WTC11 (cell line): ENCODE measurements at regions not wholly inside any gene's neighbourhood (a gene's known extent, or its start where the extent isn't known, plus 50 kb on each side); places are given as distances from the start of the nearest gene placed in this dataset.

Source experiments
- EMX1 ChIP-seq: fragments of 250-450 bp; sonication (Bioruptor Pico); IDR thresholded peaks from 2 replicates; pipeline ENCODE4 v1.8.0; 2021; ENCODE audit warnings: mild to moderate bottlenecking
- JUN ChIP-seq: sonication (generic); formaldehyde crosslinking; IDR thresholded peaks from 2 replicates; pipeline ENCODE4 v1.8.0; 2023; ENCODE audit warnings: mild to moderate bottlenecking, missing genetic modification reagents
- MYBL2 ChIP-seq: sonication (generic); formaldehyde crosslinking; IDR thresholded peaks from 2 replicates; pipeline ENCODE4 v1.8.1; 2023; ENCODE audit warnings: mild to moderate bottlenecking, moderate library complexity, missing genetic modification reagents
- NFYB ChIP-seq: sonication (generic); formaldehyde crosslinking; conservative IDR thresholded peaks from 2 replicates; pipeline ENCODE4 v1.8.0; 2022; ENCODE audit warnings: low read depth, missing genetic modification reagents
- NR3C1 ChIP-seq: sonication (generic); formaldehyde crosslinking; conservative IDR thresholded peaks from 2 replicates; pipeline ENCODE4 v1.8.1; 2023; ENCODE audit warnings: low read depth, mild to moderate bottlenecking, missing genetic modification reagents
- SP1 ChIP-seq: sonication (generic); formaldehyde crosslinking; conservative IDR thresholded peaks from 2 replicates; pipeline ENCODE4 v1.8.1; 2022; ENCODE audit warnings: missing genetic modification reagents
- TEAD1 ChIP-seq: sonication (generic); formaldehyde crosslinking; IDR thresholded peaks from 2 replicates; pipeline ENCODE4 v1.8.0; 2022; ENCODE audit warnings: mild to moderate bottlenecking, missing genetic modification reagents
- ZBTB21 ChIP-seq: sonication (generic); formaldehyde crosslinking; IDR thresholded peaks from 2 replicates; pipeline ENCODE4 v1.8.1; 2023; ENCODE audit warnings: mild to moderate bottlenecking, missing genetic modification reagents, borderline replicate concordance
- ZNF121 ChIP-seq: sonication (generic); formaldehyde crosslinking; IDR thresholded peaks from 2 replicates; pipeline ENCODE4 v1.8.0; 2023; ENCODE audit warnings: missing genetic modification reagents
- ZNF232 ChIP-seq: sonication (generic); formaldehyde crosslinking; IDR thresholded peaks from 2 replicates; pipeline ENCODE4 v1.8.0; 2022; ENCODE audit warnings: mild to moderate bottlenecking, missing genetic modification reagents
- TF ChIP-seq, protein P1 (sequence below): fragments of 200-600 bp; IDR thresholded peaks from 2 replicates; pipeline ENCODE4 v1.8.0; 2022; ENCODE audit warnings: antibody characterized with exemption
- TF ChIP-seq, protein P2 (sequence below): sonication (generic); formaldehyde crosslinking; IDR thresholded peaks from 2 replicates; pipeline ENCODE4 v1.8.1; 2023; ENCODE audit warnings: mild to moderate bottlenecking, moderate library complexity, missing genetic modification reagents
- TF ChIP-seq, protein P3 (sequence below): sonication (generic); formaldehyde crosslinking; conservative IDR thresholded peaks from 2 replicates; pipeline ENCODE4 v1.8.1; 2022; ENCODE audit warnings: mild to moderate bottlenecking, missing genetic modification reagents
- TF ChIP-seq, protein P4 (sequence below): sonication (generic); formaldehyde crosslinking; IDR thresholded peaks from 2 replicates; pipeline ENCODE4 v1.8.0; 2022; ENCODE audit warnings: mild to moderate bottlenecking, missing genetic modification reagents

DNA sequence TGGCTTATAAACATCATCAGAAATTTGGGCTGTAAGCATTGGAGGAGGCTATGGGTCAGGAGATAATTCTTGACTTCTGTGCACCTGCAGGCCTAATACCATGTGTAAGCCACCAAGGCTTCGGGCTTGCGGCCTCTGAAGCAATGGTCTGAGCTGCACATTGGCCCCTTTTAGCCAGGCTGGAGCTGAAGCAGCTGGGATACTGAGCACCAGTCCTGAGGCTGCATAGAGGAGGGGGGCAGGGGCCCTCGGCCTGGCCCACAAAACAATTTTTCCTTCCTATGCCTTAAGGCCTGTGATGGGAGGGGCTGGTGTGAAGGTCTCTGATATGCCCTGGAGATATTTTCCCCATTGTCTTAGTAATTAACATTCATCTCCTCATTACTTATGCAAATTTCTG, 373.0 kb upstream of the HTR2C start:
- no peak for TF ChIP-seq ZBTB21 (CRISPR knock-in tag)
- TF ChIP-seq, protein P1, sequence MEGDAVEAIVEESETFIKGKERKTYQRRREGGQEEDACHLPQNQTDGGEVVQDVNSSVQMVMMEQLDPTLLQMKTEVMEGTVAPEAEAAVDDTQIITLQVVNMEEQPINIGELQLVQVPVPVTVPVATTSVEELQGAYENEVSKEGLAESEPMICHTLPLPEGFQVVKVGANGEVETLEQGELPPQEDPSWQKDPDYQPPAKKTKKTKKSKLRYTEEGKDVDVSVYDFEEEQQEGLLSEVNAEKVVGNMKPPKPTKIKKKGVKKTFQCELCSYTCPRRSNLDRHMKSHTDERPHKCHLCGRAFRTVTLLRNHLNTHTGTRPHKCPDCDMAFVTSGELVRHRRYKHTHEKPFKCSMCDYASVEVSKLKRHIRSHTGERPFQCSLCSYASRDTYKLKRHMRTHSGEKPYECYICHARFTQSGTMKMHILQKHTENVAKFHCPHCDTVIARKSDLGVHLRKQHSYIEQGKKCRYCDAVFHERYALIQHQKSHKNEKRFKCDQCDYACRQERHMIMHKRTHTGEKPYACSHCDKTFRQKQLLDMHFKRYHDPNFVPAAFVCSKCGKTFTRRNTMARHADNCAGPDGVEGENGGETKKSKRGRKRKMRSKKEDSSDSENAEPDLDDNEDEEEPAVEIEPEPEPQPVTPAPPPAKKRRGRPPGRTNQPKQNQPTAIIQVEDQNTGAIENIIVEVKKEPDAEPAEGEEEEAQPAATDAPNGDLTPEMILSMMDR: no peak
- no peak for TF ChIP-seq JUN
- TF ChIP-seq ZNF232 (CRISPR knock-in tag): no peak
- TF ChIP-seq, protein P2, sequence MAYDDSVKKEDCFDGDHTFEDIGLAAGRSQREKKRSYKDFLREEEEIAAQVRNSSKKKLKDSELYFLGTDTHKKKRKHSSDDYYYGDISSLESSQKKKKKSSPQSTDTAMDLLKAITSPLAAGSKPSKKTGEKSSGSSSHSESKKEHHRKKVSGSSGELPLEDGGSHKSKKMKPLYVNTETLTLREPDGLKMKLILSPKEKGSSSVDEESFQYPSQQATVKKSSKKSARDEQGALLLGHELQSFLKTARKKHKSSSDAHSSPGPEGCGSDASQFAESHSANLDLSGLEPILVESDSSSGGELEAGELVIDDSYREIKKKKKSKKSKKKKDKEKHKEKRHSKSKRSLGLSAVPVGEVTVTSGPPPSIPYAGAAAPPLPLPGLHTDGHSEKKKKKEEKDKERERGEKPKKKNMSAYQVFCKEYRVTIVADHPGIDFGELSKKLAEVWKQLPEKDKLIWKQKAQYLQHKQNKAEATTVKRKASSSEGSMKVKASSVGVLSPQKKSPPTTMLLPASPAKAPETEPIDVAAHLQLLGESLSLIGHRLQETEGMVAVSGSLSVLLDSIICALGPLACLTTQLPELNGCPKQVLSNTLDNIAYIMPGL (CRISPR knock-in tag): no peak
- no peak for TF ChIP-seq MYBL2 (CRISPR knock-in tag)
- no peak for TF ChIP-seq EMX1 (CRISPR knock-in tag)
- TF ChIP-seq SP1 (CRISPR knock-in tag): no peak
- TF ChIP-seq TEAD1 (CRISPR knock-in tag): no peak
- TF ChIP-seq, protein P3, sequence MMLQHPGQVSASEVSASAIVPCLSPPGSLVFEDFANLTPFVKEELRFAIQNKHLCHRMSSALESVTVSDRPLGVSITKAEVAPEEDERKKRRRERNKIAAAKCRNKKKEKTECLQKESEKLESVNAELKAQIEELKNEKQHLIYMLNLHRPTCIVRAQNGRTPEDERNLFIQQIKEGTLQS: no peak
- TF ChIP-seq, protein P4, sequence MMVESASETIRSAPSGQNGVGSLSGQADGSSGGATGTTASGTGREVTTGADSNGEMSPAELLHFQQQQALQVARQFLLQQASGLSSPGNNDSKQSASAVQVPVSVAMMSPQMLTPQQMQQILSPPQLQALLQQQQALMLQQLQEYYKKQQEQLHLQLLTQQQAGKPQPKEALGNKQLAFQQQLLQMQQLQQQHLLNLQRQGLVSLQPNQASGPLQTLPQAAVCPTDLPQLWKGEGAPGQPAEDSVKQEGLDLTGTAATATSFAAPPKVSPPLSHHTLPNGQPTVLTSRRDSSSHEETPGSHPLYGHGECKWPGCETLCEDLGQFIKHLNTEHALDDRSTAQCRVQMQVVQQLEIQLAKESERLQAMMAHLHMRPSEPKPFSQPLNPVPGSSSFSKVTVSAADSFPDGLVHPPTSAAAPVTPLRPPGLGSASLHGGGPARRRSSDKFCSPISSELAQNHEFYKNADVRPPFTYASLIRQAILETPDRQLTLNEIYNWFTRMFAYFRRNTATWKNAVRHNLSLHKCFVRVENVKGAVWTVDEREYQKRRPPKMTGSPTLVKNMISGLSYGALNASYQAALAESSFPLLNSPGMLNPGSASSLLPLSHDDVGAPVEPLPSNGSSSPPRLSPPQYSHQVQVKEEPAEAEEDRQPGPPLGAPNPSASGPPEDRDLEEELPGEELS (CRISPR knock-in tag): no peak
- TF ChIP-seq NFYB: no peak
- TF ChIP-seq NR3C1 (CRISPR knock-in tag): no peak
- no peak for TF ChIP-seq ZNF121 (CRISPR knock-in tag)
